ENCODE measurements at regions not wholly inside any gene's neighbourhood (a gene's known extent, or its start where the extent isn't known, plus 50 kb on each side); places are given as distances from the start of the nearest gene placed in this dataset.

- no peaks in the 10 kb centered on the region for H3K79me2 ChIP-seq (ENCODE audit: insufficient read depth, low read length)
- no peak overlapping the region for H2AFZ ChIP-seq (ENCODE audit: insufficient read depth, low read depth, low read length, poor library complexity, severe bottlenecking)
- H3K4me3 ChIP-seq (replicated peaks in 1 of 3; ENCODE audit: low read depth in 2 of 3, low read length in 3 of 3) = no peak overlapping the region
- no peaks in the 10 kb centered on the region for H3K36me3 ChIP-seq (replicated peaks in 1 of 2; ENCODE audit: control insufficient read depth in 1 of 2, insufficient read depth in 2 of 2, low read length in 2 of 2)
- H3K9ac ChIP-seq (ENCODE audit: insufficient read depth, low read length, poor library complexity, severe bottlenecking) = no peak overlapping the region
- H3K27ac ChIP-seq (ENCODE audit: low read depth in 1 of 2, low read length in 2 of 2) = no peak overlapping the region
- H3K36me3 Mint-ChIP-seq = no peaks in the 10 kb centered on the region
- H3K4me3 Mint-ChIP-seq = no peak overlapping the region
- no CpG with 5 or more reads among the region's 1 CpG for WGBS (ENCODE audit: insufficient coverage)
- H3K27me3 ChIP-seq (ENCODE audit: control insufficient read depth in 2 of 2, insufficient read depth in 2 of 2, low read length in 2 of 2) = no peaks in the 10 kb centered on the region
- H3K27ac Mint-ChIP-seq = peak overlapping the region in 1 of 7 donors; percentile 77
- H3K4me1 ChIP-seq (ENCODE audit: control insufficient read depth in 1 of 2, insufficient read depth in 2 of 2, low read length in 2 of 2) = no peaks in the 10 kb centered on the region
- no peaks in the 10 kb centered on the region for H4K20me1 ChIP-seq (ENCODE audit: insufficient read depth, low read length)
- H3K9me3 Mint-ChIP-seq = peaks cover 0 to 2% (median 0%) of the 10 kb centered on the region in 7 donors
- intact Hi-C loops (cut with micrococcal nuclease) = no loop called here
- DNase-seq = no peak
- H3K27me3 Mint-ChIP-seq (ENCODE audit: low read depth in 3 of 3) = peaks cover 0 to 2% (median 1%) of the 10 kb centered on the region in 3 donors
- H3K9me3 ChIP-seq (replicated peaks in 1 of 2; ENCODE audit: control insufficient read depth in 1 of 2, insufficient read depth in 1 of 2, low read length in 2 of 2) = no peaks in the 10 kb centered on the region
- no peak for TF ChIP-seq CTCF (IDR thresholded peaks at IDR 0.05)
- H3K4me1 Mint-ChIP-seq = no peaks in the 10 kb centered on the region
- H3K4me2 ChIP-seq (replicated peaks; ENCODE audit: extremely low read depth, low read length, poor library complexity, severe bottlenecking) = no peak overlapping the region
Observed at GRCh38 chr21:28641731-28642130, 350.9 kb downstream of the LTN1 start.

GRCh38 chr21:28640326-28640725 is 352.4 kb downstream of the LTN1 start:
- H3K27me3 Mint-ChIP-seq (ENCODE audit: low read depth in 3 of 3) = peaks cover 0 to 3% (median 2%) of the 10 kb centered on the region in 3 donors
- intact Hi-C loops (cut with micrococcal nuclease) = no loop called here
- no peak overlapping the region for H3K4me3 Mint-ChIP-seq
- no peak for TF ChIP-seq CTCF (IDR thresholded peaks at IDR 0.05)
- DNase-seq = no peak
- Histone ChIP-seq H3K9ac (ENCODE audit: insufficient read depth, low read length, poor library complexity, severe bottlenecking) (no peak overlapping the region), H3K4me1 (ENCODE audit: control insufficient read depth in 1 of 2, insufficient read depth in 2 of 2, low read length in 2 of 2) (no peaks in the 10 kb centered on the region), H3K27ac (ENCODE audit: low read depth in 1 of 2, low read length in 2 of 2) (no peak overlapping the region), H3K4me2 (replicated peaks; ENCODE audit: extremely low read depth, low read length, poor library complexity, severe bottlenecking) (no peak overlapping the region), H2AFZ (ENCODE audit: insufficient read depth, low read depth, low read length, poor library complexity, severe bottlenecking) (no peak overlapping the region), H3K36me3 (replicated peaks in 1 of 2; ENCODE audit: control insufficient read depth in 1 of 2, insufficient read depth in 2 of 2, low read length in 2 of 2) (no peaks in the 10 kb centered on the region), H4K20me1 (ENCODE audit: insufficient read depth, low read length) (no peaks in the 10 kb centered on the region), H3K4me3 (replicated peaks in 1 of 3; ENCODE audit: low read depth in 2 of 3, low read length in 3 of 3) (no peak overlapping the region), H3K79me2 (ENCODE audit: insufficient read depth, low read length) (no peaks in the 10 kb centered on the region), H3K27me3 (ENCODE audit: control insufficient read depth in 2 of 2, insufficient read depth in 2 of 2, low read length in 2 of 2) (no peaks in the 10 kb centered on the region), H3K9me3 (replicated peaks in 1 of 2; ENCODE audit: control insufficient read depth in 1 of 2, insufficient read depth in 1 of 2, low read length in 2 of 2) (no peaks in the 10 kb centered on the region)
- H3K27ac Mint-ChIP-seq = no peak overlapping the region
- H3K36me3 Mint-ChIP-seq = no peaks in the 10 kb centered on the region
- H3K4me1 Mint-ChIP-seq = no peaks in the 10 kb centered on the region
- H3K9me3 Mint-ChIP-seq = peaks cover 0 to 2% (median 0%) of the 10 kb centered on the region in 7 donors
- 100% methylated on average over 1 of the region's 5 CpGs for WGBS (ENCODE audit: insufficient coverage)
